GM23338 (cell line): ENCODE measurements at regions not wholly inside any gene's neighbourhood (a gene's known extent, or its start where the extent isn't known, plus 50 kb on each side); places are given as distances from the start of the nearest gene placed in this dataset.

Experiments
- ATAC-seq: fragments of 200-7000 bp; cut with Tn5 transposase; 3 replicates; pipeline ENCODE4 v1.9.1; 2020
- DNase-seq: peaks from one replicate; pipeline ENCODE4 v3.0.0-alpha.2; 2015; ENCODE audit warnings: low spot score
- H2AFZ ChIP-seq: fragments of 200-600 bp; sonication (generic); 2 replicates; pipeline ENCODE4 v1.8.0; 2016; ENCODE audit warnings: antibody characterized with exemption, mild to moderate bottlenecking, moderate library complexity
- H3F3A ChIP-seq: fragments of 200-600 bp; sonication (generic); replicated peaks from 2 replicates; pipeline ENCODE4 v1.8.0; 2017; ENCODE audit warnings: antibody characterized with exemption, mixed run types, low read depth
- H3K27ac ChIP-seq: fragments of 200-600 bp; sonication (generic); 2 replicates; pipeline ENCODE4 v1.6.1; 2016; ENCODE audit warnings: low read depth
- H3K27me3 ChIP-seq: fragments of 200-600 bp; sonication (generic); 2 replicates; pipeline ENCODE4 v1.8.0; 2016; ENCODE audit warnings: mild to moderate bottlenecking, mixed run types, moderate library complexity; ENCODE audit not compliant: insufficient read depth
- H3K36me3 ChIP-seq: fragments of 200-600 bp; sonication (generic); 2 replicates; pipeline ENCODE4 v1.8.0; 2016; ENCODE audit warnings: mild to moderate bottlenecking; ENCODE audit not compliant: insufficient read depth
- H3K4me1 ChIP-seq: fragments of 200-600 bp; sonication (generic); 2 replicates; pipeline ENCODE4 v1.8.0; 2016; ENCODE audit warnings: mild to moderate bottlenecking, moderate library complexity; ENCODE audit not compliant: insufficient read depth
- H3K4me2 ChIP-seq: fragments of 200-600 bp; sonication (generic); 2 replicates; pipeline ENCODE4 v1.7.1; 2017; ENCODE audit warnings: mixed run types
- H3K4me3 ChIP-seq: fragments of 200-600 bp; sonication (generic); 2 replicates; pipeline ENCODE4 v1.6.1; 2016; ENCODE audit warnings: mixed run types
- H3K79me2 ChIP-seq: fragments of 200-600 bp; sonication (generic); replicated peaks from 2 replicates; pipeline ENCODE4 v1.8.0; 2017; ENCODE audit warnings: mild to moderate bottlenecking; ENCODE audit not compliant: insufficient read depth
- H3K9me2 ChIP-seq: fragments of 200-600 bp; sonication (generic); 2 replicates; pipeline ENCODE4 v1.8.0; 2017; ENCODE audit not compliant: insufficient read depth
- H4K20me1 ChIP-seq: fragments of 200-600 bp; sonication (generic); replicated peaks from 2 replicates; pipeline ENCODE4 v1.8.0; 2017; ENCODE audit warnings: mild to moderate bottlenecking; ENCODE audit not compliant: insufficient read depth
- H3K27ac Mint-ChIP-seq: 2 replicates; pipeline ENCODE4 v1.8.0; 2020; ENCODE audit warnings: inconsistent platforms, mild to moderate bottlenecking, moderate library complexity, mixed read lengths
- H3K27me3 Mint-ChIP-seq: 3 replicates; pipeline ENCODE4 v1.8.0; 2022; ENCODE audit warnings: low read depth, mild to moderate bottlenecking, moderate library complexity, mixed read lengths, inconsistent platforms; ENCODE audit not compliant: insufficient read depth, poor library complexity
- H3K36me3 Mint-ChIP-seq: 3 replicates; pipeline ENCODE4 v1.8.0; 2021; ENCODE audit warnings: low read depth, mild to moderate bottlenecking, inconsistent platforms, moderate library complexity, mixed read lengths
- H3K4me1 Mint-ChIP-seq: 3 replicates; pipeline ENCODE4 v1.8.0; 2020; ENCODE audit warnings: mild to moderate bottlenecking, inconsistent platforms, mixed read lengths
- H3K4me3 Mint-ChIP-seq: 3 replicates; pipeline ENCODE4 v1.8.0; 2021; ENCODE audit warnings: moderate library complexity, mild to moderate bottlenecking, inconsistent platforms, mixed read lengths
- H3K9me3 Mint-ChIP-seq: 3 replicates; pipeline ENCODE4 v1.8.0; 2020; ENCODE audit warnings: moderate library complexity, mild to moderate bottlenecking, inconsistent platforms, mixed read lengths
- EZH2 ChIP-seq: fragments of 200-600 bp; sonication (generic); IDR thresholded peaks from one replicate; pipeline ENCODE4 v1.8.0; 2017; ENCODE audit warnings: antibody characterized with exemption, mild to moderate bottlenecking, low read depth; ENCODE audit not compliant: unreplicated experiment
- EZH2phosphoT487 ChIP-seq: fragments of 200-600 bp; sonication (generic); IDR thresholded peaks from one replicate; pipeline ENCODE4 v1.8.1; 2018; ENCODE audit warnings: antibody characterized with exemption; ENCODE audit not compliant: unreplicated experiment
- JUNB ChIP-seq: IDR thresholded peaks from one replicate; pipeline ENCODE4 v1.6.1; 2016; ENCODE audit warnings: antibody characterized with exemption; ENCODE audit not compliant: unreplicated experiment
- NANOG ChIP-seq: IDR thresholded peaks from 2 replicates; pipeline ENCODE4 v1.6.1; 2016; ENCODE audit warnings: antibody characterized with exemption, borderline replicate concordance
- POLR2AphosphoS5 ChIP-seq: IDR thresholded peaks from 2 replicates; pipeline ENCODE4 v1.6.1; 2016; ENCODE audit warnings: antibody characterized with exemption, low read depth
- STAT1 ChIP-seq: IDR thresholded peaks from one replicate; pipeline ENCODE4 v1.6.1; 2016; ENCODE audit warnings: antibody characterized with exemption; ENCODE audit not compliant: unreplicated experiment
- ZNF331 ChIP-seq: fragments of 250-450 bp; sonication (Bioruptor Pico); IDR thresholded peaks from 2 replicates; pipeline ENCODE4 v1.5.0; 2020; ENCODE audit warnings: low read depth, mild to moderate bottlenecking, moderate library complexity
- TF ChIP-seq, protein P1 (sequence below): fragments of 250-450 bp; sonication (Bioruptor Pico); IDR thresholded peaks from 2 replicates; pipeline ENCODE4 v1.5.0; 2020; ENCODE audit warnings: mild to moderate bottlenecking, moderate library complexity
- TF ChIP-seq, protein P2 (sequence below): IDR thresholded peaks from one replicate; pipeline ENCODE4 v1.6.1; 2018; ENCODE audit warnings: antibody characterized with exemption; ENCODE audit not compliant: unreplicated experiment
- TF ChIP-seq, protein P3 (sequence below), 2 experiments: fragments of 200-600 bp in 1 of 2; sonication (generic) in 1 of 2; conservative IDR thresholded peaks; 2 replicates each; pipeline versions ENCODE4 v1.5.1 to v1.6.1; 2016 to 2017; ENCODE audit warnings: antibody characterized with exemption in 2 of 2, low read depth in 2 of 2, mild to moderate bottlenecking in 2 of 2, moderate library complexity in 1 of 2
- TF ChIP-seq, protein P4 (sequence below): IDR thresholded peaks from 2 replicates; pipeline ENCODE4 v1.6.1; 2016; ENCODE audit warnings: antibody characterized with exemption

DNA sequence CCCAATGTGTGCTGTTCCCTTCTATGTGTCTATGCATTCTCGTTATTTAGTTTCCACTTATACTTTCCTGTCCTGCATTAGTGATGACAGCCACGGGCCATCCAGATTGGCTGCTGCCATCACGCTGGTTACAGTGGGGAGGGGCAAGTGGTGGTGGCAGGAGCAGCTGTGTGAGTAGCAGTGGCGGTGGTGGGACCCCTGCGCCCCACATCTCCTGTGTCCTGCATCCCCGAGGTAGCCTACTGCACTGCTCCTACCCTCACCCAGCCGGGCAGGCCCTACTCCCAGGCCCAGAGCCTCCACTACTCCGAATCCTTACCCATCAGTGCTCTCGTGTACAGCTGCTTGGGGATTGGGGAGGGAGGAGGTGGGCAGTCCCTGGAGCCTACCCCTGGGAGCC, 798.7 kb upstream of the AGA start (continued):
- TF ChIP-seq, protein P1, sequence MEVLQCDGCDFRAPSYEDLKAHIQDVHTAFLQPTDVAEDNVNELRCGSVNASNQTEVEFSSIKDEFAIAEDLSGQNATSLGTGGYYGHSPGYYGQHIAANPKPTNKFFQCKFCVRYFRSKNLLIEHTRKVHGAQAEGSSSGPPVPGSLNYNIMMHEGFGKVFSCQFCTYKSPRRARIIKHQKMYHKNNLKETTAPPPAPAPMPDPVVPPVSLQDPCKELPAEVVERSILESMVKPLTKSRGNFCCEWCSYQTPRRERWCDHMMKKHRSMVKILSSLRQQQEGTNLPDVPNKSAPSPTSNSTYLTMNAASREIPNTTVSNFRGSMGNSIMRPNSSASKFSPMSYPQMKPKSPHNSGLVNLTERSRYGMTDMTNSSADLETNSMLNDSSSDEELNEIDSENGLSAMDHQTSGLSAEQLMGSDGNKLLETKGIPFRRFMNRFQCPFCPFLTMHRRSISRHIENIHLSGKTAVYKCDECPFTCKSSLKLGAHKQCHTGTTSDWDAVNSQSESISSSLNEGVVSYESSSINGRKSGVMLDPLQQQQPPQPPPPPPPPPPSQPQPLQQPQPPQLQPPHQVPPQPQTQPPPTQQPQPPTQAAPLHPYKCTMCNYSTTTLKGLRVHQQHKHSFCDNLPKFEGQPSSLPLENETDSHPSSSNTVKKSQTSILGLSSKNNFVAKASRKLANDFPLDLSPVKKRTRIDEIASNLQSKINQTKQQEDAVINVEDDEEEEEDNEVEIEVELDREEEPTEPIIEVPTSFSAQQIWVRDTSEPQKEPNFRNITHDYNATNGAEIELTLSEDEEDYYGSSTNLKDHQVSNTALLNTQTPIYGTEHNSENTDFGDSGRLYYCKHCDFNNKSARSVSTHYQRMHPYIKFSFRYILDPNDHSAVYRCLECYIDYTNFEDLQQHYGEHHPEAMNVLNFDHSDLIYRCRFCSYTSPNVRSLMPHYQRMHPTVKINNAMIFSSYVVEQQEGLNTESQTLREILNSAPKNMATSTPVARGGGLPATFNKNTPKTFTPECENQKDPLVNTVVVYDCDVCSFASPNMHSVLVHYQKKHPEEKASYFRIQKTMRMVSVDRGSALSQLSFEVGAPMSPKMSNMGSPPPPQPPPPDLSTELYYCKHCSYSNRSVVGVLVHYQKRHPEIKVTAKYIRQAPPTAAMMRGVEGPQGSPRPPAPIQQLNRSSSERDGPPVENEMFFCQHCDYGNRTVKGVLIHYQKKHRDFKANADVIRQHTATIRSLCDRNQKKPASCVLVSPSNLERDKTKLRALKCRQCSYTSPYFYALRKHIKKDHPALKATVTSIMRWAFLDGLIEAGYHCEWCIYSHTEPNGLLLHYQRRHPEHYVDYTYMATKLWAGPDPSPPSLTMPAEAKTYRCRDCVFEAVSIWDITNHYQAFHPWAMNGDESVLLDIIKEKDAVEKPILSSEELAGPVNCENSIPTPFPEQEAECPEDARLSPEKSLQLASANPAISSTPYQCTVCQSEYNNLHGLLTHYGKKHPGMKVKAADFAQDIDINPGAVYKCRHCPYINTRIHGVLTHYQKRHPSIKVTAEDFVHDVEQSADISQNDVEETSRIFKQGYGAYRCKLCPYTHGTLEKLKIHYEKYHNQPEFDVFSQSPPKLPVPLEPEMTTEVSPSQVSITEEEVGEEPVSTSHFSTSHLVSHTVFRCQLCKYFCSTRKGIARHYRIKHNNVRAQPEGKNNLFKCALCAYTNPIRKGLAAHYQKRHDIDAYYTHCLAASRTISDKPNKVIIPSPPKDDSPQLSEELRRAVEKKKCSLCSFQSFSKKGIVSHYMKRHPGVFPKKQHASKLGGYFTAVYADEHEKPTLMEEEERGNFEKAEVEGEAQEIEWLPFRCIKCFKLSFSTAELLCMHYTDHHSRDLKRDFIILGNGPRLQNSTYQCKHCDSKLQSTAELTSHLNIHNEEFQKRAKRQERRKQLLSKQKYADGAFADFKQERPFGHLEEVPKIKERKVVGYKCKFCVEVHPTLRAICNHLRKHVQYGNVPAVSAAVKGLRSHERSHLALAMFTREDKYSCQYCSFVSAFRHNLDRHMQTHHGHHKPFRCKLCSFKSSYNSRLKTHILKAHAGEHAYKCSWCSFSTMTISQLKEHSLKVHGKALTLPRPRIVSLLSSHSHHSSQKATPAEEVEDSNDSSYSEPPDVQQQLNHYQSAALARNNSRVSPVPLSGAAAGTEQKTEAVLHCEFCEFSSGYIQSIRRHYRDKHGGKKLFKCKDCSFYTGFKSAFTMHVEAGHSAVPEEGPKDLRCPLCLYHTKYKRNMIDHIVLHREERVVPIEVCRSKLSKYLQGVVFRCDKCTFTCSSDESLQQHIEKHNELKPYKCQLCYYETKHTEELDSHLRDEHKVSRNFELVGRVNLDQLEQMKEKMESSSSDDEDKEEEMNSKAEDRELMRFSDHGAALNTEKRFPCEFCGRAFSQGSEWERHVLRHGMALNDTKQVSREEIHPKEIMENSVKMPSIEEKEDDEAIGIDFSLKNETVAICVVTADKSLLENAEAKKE = no peak
- TF ChIP-seq STAT1 (no peak), EZH2phosphoT487 (no peak), ZNF331 (CRISPR knock-in tag) (no peak)

DNA sequence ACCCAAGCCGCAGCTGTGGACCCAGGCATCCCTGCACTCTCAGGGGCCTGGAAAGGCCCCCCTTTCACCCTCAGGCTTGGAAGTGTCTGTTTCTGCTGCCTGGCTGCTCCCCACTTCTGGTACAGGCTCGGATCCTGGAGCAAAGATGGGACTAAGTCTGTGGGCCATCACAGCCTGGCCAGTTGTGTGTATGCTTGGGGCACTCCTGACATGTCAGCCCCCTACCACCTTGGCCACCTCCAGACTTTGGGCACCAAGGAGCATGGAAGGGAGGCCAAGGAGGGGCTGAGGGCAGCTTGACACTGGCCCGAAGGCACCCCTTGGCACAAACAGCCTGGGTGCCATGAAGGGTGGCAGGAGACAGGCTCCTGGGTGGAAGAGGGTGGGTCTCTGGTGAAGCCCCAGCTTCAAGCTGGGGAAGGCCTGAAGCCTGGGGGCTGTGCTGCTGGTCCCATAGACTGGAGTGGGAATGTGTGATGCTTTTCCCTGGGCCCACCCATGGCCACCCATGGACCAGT, 799.4 kb upstream of the AGA start:
- no peak overlapping the region for H3K4me3 Mint-ChIP-seq
- H3K4me1 Mint-ChIP-seq = no peaks in the 10 kb centered on the region
- no peak for ATAC-seq
- H3K36me3 Mint-ChIP-seq = peaks cover 18% of the 10 kb centered on the region
- Histone ChIP-seq H3K4me1 (no peaks in the 10 kb centered on the region), H3K27me3 (no peaks in the 10 kb centered on the region), H2AFZ (no peak overlapping the region), H3K9me2 (0 out of 2 replicates have a peak, but pooled peaks cover 3% of the 10 kb centered on the region), H3K4me3 (no peak overlapping the region), H3F3A (no peaks in the 10 kb centered on the region), H3K27ac (no peak overlapping the region), H4K20me1 (no peaks in the 10 kb centered on the region), H3K79me2 (no peaks in the 10 kb centered on the region), H3K36me3 (no peaks in the 10 kb centered on the region; the same call in 1 of the 2 replicates), H3K4me2 (no peak overlapping the region)
- H3K27ac Mint-ChIP-seq = no peak overlapping the region
- no peak for DNase-seq
- peaks cover 34% of the 10 kb centered on the region for H3K9me3 Mint-ChIP-seq
- H3K27me3 Mint-ChIP-seq = no peaks in the 10 kb centered on the region
- TF ChIP-seq NANOG = no peak
- TF ChIP-seq, protein P2, sequence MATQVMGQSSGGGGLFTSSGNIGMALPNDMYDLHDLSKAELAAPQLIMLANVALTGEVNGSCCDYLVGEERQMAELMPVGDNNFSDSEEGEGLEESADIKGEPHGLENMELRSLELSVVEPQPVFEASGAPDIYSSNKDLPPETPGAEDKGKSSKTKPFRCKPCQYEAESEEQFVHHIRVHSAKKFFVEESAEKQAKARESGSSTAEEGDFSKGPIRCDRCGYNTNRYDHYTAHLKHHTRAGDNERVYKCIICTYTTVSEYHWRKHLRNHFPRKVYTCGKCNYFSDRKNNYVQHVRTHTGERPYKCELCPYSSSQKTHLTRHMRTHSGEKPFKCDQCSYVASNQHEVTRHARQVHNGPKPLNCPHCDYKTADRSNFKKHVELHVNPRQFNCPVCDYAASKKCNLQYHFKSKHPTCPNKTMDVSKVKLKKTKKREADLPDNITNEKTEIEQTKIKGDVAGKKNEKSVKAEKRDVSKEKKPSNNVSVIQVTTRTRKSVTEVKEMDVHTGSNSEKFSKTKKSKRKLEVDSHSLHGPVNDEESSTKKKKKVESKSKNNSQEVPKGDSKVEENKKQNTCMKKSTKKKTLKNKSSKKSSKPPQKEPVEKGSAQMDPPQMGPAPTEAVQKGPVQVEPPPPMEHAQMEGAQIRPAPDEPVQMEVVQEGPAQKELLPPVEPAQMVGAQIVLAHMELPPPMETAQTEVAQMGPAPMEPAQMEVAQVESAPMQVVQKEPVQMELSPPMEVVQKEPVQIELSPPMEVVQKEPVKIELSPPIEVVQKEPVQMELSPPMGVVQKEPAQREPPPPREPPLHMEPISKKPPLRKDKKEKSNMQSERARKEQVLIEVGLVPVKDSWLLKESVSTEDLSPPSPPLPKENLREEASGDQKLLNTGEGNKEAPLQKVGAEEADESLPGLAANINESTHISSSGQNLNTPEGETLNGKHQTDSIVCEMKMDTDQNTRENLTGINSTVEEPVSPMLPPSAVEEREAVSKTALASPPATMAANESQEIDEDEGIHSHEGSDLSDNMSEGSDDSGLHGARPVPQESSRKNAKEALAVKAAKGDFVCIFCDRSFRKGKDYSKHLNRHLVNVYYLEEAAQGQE = no peak
- no peak for TF ChIP-seq JUNB
- no peak for TF ChIP-seq STAT1
- no peak for TF ChIP-seq POLR2AphosphoS5
- TF ChIP-seq, protein P3, sequence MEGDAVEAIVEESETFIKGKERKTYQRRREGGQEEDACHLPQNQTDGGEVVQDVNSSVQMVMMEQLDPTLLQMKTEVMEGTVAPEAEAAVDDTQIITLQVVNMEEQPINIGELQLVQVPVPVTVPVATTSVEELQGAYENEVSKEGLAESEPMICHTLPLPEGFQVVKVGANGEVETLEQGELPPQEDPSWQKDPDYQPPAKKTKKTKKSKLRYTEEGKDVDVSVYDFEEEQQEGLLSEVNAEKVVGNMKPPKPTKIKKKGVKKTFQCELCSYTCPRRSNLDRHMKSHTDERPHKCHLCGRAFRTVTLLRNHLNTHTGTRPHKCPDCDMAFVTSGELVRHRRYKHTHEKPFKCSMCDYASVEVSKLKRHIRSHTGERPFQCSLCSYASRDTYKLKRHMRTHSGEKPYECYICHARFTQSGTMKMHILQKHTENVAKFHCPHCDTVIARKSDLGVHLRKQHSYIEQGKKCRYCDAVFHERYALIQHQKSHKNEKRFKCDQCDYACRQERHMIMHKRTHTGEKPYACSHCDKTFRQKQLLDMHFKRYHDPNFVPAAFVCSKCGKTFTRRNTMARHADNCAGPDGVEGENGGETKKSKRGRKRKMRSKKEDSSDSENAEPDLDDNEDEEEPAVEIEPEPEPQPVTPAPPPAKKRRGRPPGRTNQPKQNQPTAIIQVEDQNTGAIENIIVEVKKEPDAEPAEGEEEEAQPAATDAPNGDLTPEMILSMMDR (conservative IDR thresholded peaks at IDR 0.05; ENCODE audit: low read depth in 2 of 2) = no peak
- no peak for TF ChIP-seq EZH2phosphoT487
- TF ChIP-seq, protein P4, sequence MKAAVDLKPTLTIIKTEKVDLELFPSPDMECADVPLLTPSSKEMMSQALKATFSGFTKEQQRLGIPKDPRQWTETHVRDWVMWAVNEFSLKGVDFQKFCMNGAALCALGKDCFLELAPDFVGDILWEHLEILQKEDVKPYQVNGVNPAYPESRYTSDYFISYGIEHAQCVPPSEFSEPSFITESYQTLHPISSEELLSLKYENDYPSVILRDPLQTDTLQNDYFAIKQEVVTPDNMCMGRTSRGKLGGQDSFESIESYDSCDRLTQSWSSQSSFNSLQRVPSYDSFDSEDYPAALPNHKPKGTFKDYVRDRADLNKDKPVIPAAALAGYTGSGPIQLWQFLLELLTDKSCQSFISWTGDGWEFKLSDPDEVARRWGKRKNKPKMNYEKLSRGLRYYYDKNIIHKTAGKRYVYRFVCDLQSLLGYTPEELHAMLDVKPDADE = no peak
- TF ChIP-seq EZH2 = no peak
- TF ChIP-seq ZNF331 (CRISPR knock-in tag) = no peak
